OCI-LY7 (cell line): ENCODE measurements at regions not wholly inside any gene's neighbourhood (a gene's known extent, or its start where the extent isn't known, plus 50 kb on each side); places are given as distances from the start of the nearest gene placed in this dataset.

Experiments
- BruUV-seq: library from RNA; stranded (reverse); fragments of 400-500 nt; replicated peaks from 2 replicates; lab custom pipeline; 2021; lab: Mats Ljungman, UMichigan
- CTCF ChIA-PET: fragments of 300-600 bp; sonication (Branson Sonifier 250); formaldehyde crosslinking; loops from one replicate; lab custom pipeline; 2022; ENCODE audit warnings: antibody characterized with exemption; ENCODE audit not compliant: unreplicated experiment; lab: Charles Lee
- POLR2A ChIA-PET: fragments of 300-600 bp; sonication (Branson Sonifier 250); formaldehyde crosslinking; loops from one replicate; lab custom pipeline; 2022; ENCODE audit warnings: antibody characterized with exemption; lab: Charles Lee
- DNase-seq: peaks from one replicate; pipeline ENCODE4 v3.0.0-alpha.2; 2015; ENCODE audit warnings: low spot score
- H2AFZ ChIP-seq: fragments of 200-600 bp; sonication (generic), shearing (Covaris generic); 2 replicates; pipeline ENCODE4 v1.6.1; 2014; ENCODE audit warnings: mild to moderate bottlenecking, antibody characterized with exemption, low read length, moderate library complexity
- H3K27ac ChIP-seq: fragments of 200-600 bp; sonication (generic); 2 replicates; pipeline ENCODE4 v1.5.1; 2014; ENCODE audit warnings: mixed run types, low read depth, mild to moderate bottlenecking, moderate library complexity, low read length, inconsistent platforms; ENCODE audit not compliant: poor library complexity, severe bottlenecking
- H3K36me3 ChIP-seq: fragments of 200-600 bp; sonication (generic); 2 replicates; pipeline ENCODE4 v1.6.1; 2014; ENCODE audit warnings: mild to moderate bottlenecking, antibody characterized with exemption, low read length, moderate library complexity, mixed read lengths; ENCODE audit not compliant: insufficient read depth
- H3K4me1 ChIP-seq: fragments of 200-600 bp; sonication (generic); 2 replicates; pipeline ENCODE4 v1.5.1; 2014; ENCODE audit warnings: mild to moderate bottlenecking, low read length; ENCODE audit not compliant: insufficient read depth, poor library complexity, severe bottlenecking
- H3K4me2 ChIP-seq: fragments of 200-600 bp; sonication (generic); 2 replicates; pipeline ENCODE4 v1.6.1; 2014; ENCODE audit warnings: mild to moderate bottlenecking, low read length
- H3K4me3 ChIP-seq: fragments of 200-600 bp; sonication (generic); 2 replicates; pipeline ENCODE4 v1.5.1; 2014; ENCODE audit warnings: mild to moderate bottlenecking, low read depth, low read length; ENCODE audit not compliant: poor library complexity, severe bottlenecking
- H3K79me2 ChIP-seq: fragments of 200-600 bp; sonication (generic); 2 replicates; pipeline ENCODE4 v1.6.1; 2016; ENCODE audit warnings: low read depth, mild to moderate bottlenecking, low read length, moderate library complexity, mixed read lengths; ENCODE audit not compliant: insufficient read depth
- H3K9me2 ChIP-seq: fragments of 200-600 bp; sonication (generic); 2 replicates; pipeline ENCODE4 v1.6.1; 2016; ENCODE audit warnings: mild to moderate bottlenecking, low read length, mixed read lengths; ENCODE audit not compliant: insufficient read depth
- H3K9me3 ChIP-seq: fragments of 200-600 bp; sonication (generic); 2 replicates; pipeline ENCODE4 v1.6.1; 2014; ENCODE audit warnings: mild to moderate bottlenecking, mixed run types, low read length, mixed read lengths
- H4K20me1 ChIP-seq: fragments of 200-600 bp; sonication (generic); 2 replicates; pipeline ENCODE4 v1.6.1; 2014; ENCODE audit warnings: mild to moderate bottlenecking, antibody characterized with exemption, low read length, moderate library complexity, mixed read lengths; ENCODE audit not compliant: insufficient read depth
- CTCF ChIP-seq: fragments of 200-600 bp; sonication (generic); conservative IDR thresholded peaks from 2 replicates; pipeline ENCODE4 v1.5.1; 2014; ENCODE audit warnings: mild to moderate bottlenecking, antibody characterized with exemption, low read length, moderate library complexity, mixed read lengths
- EZH2phosphoT487 ChIP-seq: fragments of 200-600 bp; sonication (generic); IDR thresholded peaks from 2 replicates; pipeline ENCODE4 v1.6.1; 2018; ENCODE audit warnings: low read depth, borderline replicate concordance, mild to moderate bottlenecking, mixed run types, antibody characterized with exemption, low read length, moderate library complexity, mixed read lengths
- intact Hi-C: fragments of 100-400 bp; cut with micrococcal nuclease; formaldehyde crosslinking; loops from one replicate; pipeline ENCODE4 v1.10.0; 2022; ENCODE audit not compliant: unreplicated experiment

- H3K4me2 ChIP-seq = no peak overlapping the region
These were observed 414.2 kb downstream of the PTPRU start for GRCh38 chr1:29650476-29650875.

GRCh38 chr1:29650041-29650400 lies 413.7 kb downstream of the PTPRU start:
- intact Hi-C loops = no loop called here
- DNase-seq = no peak
- H3K36me3 ChIP-seq = no peaks in the 10 kb centered on the region
- H3K4me1 ChIP-seq = no peaks in the 10 kb centered on the region
- no peaks in the 10 kb centered on the region for H3K9me3 ChIP-seq
- CTCF ChIA-PET = no interaction called here
- H2AFZ ChIP-seq = no peak overlapping the region
- H3K27ac ChIP-seq = no peak overlapping the region
- no peak overlapping the region for H3K4me2 ChIP-seq
- TF ChIP-seq EZH2phosphoT487 = no peak
- no peak for TF ChIP-seq CTCF
- no peaks in the 10 kb centered on the region for H3K9me2 ChIP-seq
- H4K20me1 ChIP-seq = no peaks in the 10 kb centered on the region
- no TSS peak for BruUV-seq
- H3K4me3 ChIP-seq = no peak overlapping the region
- POLR2A ChIA-PET = no interaction called here
- no peaks in the 10 kb centered on the region for H3K79me2 ChIP-seq

More at GRCh38 chr1:29650476-29650875, 414.2 kb downstream of the PTPRU start:
- Histone ChIP-seq H3K9me3 (no peaks in the 10 kb centered on the region), H2AFZ (no peak overlapping the region), H3K79me2 (no peaks in the 10 kb centered on the region), H4K20me1 (no peaks in the 10 kb centered on the region), H3K27ac (no peak overlapping the region), H3K4me3 (no peak overlapping the region), H3K4me1 (no peaks in the 10 kb centered on the region), H3K36me3 (no peaks in the 10 kb centered on the region), H3K9me2 (no peaks in the 10 kb centered on the region)
- DNase-seq = no peak
- CTCF ChIA-PET = no interaction called here
- TF ChIP-seq EZH2phosphoT487 (no peak), CTCF (no peak)
- no TSS peak for BruUV-seq
- intact Hi-C loops = no loop called here
- POLR2A ChIA-PET = no interaction called here

GRCh38 chr1:29649189-29650040 lies 413.1 kb downstream of the PTPRU start:
- no peak overlapping the region for H3K4me3 ChIP-seq
- BruUV-seq = no TSS peak
- no peak for DNase-seq
- POLR2A ChIA-PET = no interaction called here
- CTCF ChIA-PET = no interaction called here
- H3K79me2 ChIP-seq = no peaks in the 10 kb centered on the region
- intact Hi-C loops = no loop called here
- no peaks in the 10 kb centered on the region for H4K20me1 ChIP-seq
- TF ChIP-seq CTCF (no peak), EZH2phosphoT487 (no peak)
- H3K27ac ChIP-seq = no peak overlapping the region
- H2AFZ ChIP-seq = no peak overlapping the region
- H3K36me3 ChIP-seq = no peaks in the 10 kb centered on the region
- no peaks in the 10 kb centered on the region for H3K4me1 ChIP-seq
- H3K9me3 ChIP-seq = no peaks in the 10 kb centered on the region
- no peak overlapping the region for H3K4me2 ChIP-seq
- H3K9me2 ChIP-seq = no peaks in the 10 kb centered on the region
